K562 (cell line): ENCODE measurements at regions not wholly inside any gene's neighbourhood (a gene's known extent, or its start where the extent isn't known, plus 50 kb on each side); places are given as distances from the start of the nearest gene placed in this dataset.

ENCODE experiments used
- CTCF ChIP-seq, 3 experiments: IDR thresholded peaks in 2 of 3; conservative IDR thresholded peaks in 1 of 3; 2 replicates each; pipeline ENCODE4 v1.5.1; 2011 to 2012; ENCODE audit warnings: low read length in 3 of 3, mild to moderate bottlenecking in 3 of 3, control low read depth in 2 of 3, improper control_type of control experiment in 1 of 3, inconsistent platforms in 1 of 3, low read depth in 1 of 3, mixed read lengths in 1 of 3, moderate library complexity in 1 of 3; ENCODE audit not compliant: insufficient read depth in 2 of 3
- DLX4 ChIP-seq: fragments of 250-450 bp; sonication (Bioruptor Pico); IDR thresholded peaks from 2 replicates; pipeline ENCODE4 v1.6.1; 2021; ENCODE audit warnings: mild to moderate bottlenecking
- ESRRA ChIP-seq: fragments of 450-650 bp; IDR thresholded peaks from 2 replicates; pipeline ENCODE4 v1.6.1; 2014; ENCODE audit warnings: low read depth, mild to moderate bottlenecking, moderate library complexity, borderline replicate concordance
- HDAC2 ChIP-seq: fragments of 450-650 bp; IDR thresholded peaks from 2 replicates; pipeline ENCODE4 v1.6.1; 2016; ENCODE audit warnings: mild to moderate bottlenecking
- KDM1A ChIP-seq, 2 experiments: fragments of 450-650 bp; IDR thresholded peaks; 2 replicates each; pipeline ENCODE4 v1.6.1; 2016; ENCODE audit warnings: mild to moderate bottlenecking in 2 of 2
- POLR2A ChIP-seq: fragments of 450-650 bp; conservative IDR thresholded peaks from 2 replicates; pipeline ENCODE4 v1.6.1; 2016
- SMC3 ChIP-seq: conservative IDR thresholded peaks from 2 replicates; pipeline ENCODE4 v1.6.1; 2011; ENCODE audit warnings: low read depth, low read length, improper control_type of control experiment; ENCODE audit not compliant: insufficient read depth
- STAT6 ChIP-seq: sonication (generic); formaldehyde crosslinking; IDR thresholded peaks from 2 replicates; pipeline ENCODE4 v1.8.1; 2023; ENCODE audit warnings: mild to moderate bottlenecking, missing genetic modification reagents
- ZNF695 ChIP-seq: fragments of 450-650 bp; formaldehyde crosslinking; IDR thresholded peaks from 2 replicates; pipeline ENCODE4 v1.4.0; 2020; ENCODE audit warnings: mild to moderate bottlenecking, moderate library complexity
- TF ChIP-seq, protein P1 (sequence below): fragments of 450-650 bp; IDR thresholded peaks from 2 replicates; pipeline ENCODE4 v1.6.1; 2016; ENCODE audit warnings: antibody characterized with exemption

- no peak for TF ChIP-seq HDAC2
- TF ChIP-seq ESRRA = no peak
- no peak for TF ChIP-seq ZNF695 (CRISPR knock-in tag)
- no peak for TF ChIP-seq DLX4 (CRISPR knock-in tag)
- TF ChIP-seq KDM1A (IDR thresholded peaks at IDR 0.05) = no peak
- TF ChIP-seq STAT6 (CRISPR knock-in tag) = no peak
- TF ChIP-seq, protein P1, sequence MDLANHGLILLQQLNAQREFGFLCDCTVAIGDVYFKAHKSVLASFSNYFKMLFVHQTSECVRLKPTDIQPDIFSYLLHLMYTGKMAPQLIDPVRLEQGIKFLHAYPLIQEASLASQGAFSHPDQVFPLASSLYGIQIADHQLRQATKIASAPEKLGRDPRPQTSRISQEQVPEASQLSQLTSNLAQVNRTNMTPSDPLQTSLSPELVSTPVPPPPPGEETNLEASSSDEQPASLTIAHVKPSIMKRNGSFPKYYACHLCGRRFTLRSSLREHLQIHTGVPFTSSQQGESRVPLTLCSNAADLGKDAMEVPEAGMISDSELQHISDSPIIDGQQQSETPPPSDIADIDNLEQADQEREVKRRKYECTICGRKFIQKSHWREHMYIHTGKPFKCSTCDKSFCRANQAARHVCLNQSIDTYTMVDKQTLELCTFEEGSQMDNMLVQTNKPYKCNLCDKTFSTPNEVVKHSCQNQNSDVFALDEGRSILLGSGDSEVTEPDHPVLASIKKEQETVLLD = no peak
- TF ChIP-seq CTCF (IDR thresholded peaks at IDR 0.05 in 2 of 3, conservative IDR thresholded peaks at IDR 0.05 in 1 of 3; ENCODE audit: insufficient read depth in 2 of 3, low read depth in 1 of 3, low read length in 3 of 3) = no peak
- no peak for TF ChIP-seq SMC3
- TF ChIP-seq POLR2A = no peak
Measured at GRCh38 chr12:123041042-123041531, 60.6 kb downstream of the ARL6IP4 start.
